HG02571 (cell line): ENCODE measurements at regions not wholly inside any gene's neighbourhood (a gene's known extent, or its start where the extent isn't known, plus 50 kb on each side); places are given as distances from the start of the nearest gene placed in this dataset.

Source experiments
- ATAC-seq: cut with Tn5 transposase; IDR thresholded peaks from one replicate; pipeline ENCODE4 v1.9.1; 2021; ENCODE audit warnings: mild to moderate bottlenecking, moderate library complexity; ENCODE audit not compliant: unreplicated experiment

DNA sequence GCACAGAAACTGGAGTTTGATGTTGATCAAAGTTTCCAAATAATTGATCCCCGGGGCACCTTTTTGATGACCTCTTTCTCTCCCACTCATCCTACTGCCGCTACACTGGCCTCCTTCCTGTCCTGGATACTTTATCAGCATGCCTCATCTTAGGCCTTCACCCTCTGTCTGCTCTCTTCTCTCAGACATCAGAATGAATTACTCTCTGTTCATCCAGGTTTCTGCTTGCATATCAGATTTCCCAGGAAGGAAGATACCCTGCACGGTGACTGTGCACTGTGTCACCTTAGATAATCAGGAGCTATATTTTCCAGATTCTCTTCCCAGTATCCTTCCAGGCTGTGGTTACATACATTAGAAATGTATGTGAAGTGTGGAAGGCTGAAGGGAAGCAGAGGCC lies 397.0 kb downstream of the DIRAS2 start:
- ATAC-seq = no peak

- no peak for ATAC-seq
Observed at GRCh38 chr9:90249094-90249493, 393.5 kb downstream of the DIRAS2 start.

DNA sequence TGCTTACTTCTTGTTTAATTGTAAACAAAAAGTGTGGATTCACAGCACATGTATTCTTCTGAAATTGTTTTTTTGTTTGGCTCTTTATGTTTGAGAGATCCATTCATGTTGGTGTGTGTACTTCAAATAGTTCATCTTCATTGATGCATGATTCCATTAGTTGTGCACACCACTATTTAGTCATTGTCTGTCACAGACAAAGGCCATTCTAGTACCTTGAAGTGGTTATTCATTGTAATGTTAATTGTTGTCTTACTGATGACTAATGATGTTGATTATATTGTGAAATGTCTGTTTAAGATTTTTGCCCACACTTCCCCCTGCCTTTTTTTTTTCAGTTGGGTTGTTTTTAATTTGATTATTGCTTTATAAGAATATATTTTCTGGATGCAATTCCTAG lies 391.3 kb downstream of the DIRAS2 start:
- no peak for ATAC-seq

DNA sequence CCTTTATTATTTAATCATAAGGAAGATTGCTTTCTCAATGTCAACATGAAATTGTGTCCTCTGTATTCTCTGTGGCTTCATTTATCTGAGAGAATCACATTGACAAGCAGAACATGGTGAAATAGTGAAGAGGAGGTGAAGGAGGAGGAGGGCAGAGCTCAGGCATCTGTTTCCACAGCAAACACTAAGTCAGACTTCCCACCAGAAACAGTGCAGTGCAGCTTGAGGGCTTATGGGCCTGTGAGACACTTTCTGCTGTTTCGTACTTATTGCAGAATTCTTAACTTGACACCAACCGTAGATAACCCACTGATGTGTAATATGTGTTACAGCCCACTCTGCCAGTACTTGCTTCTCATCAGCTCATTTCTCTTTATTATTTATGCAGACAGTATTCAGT lies 386.3 kb downstream of the DIRAS2 start:
- no peak for ATAC-seq

DNA sequence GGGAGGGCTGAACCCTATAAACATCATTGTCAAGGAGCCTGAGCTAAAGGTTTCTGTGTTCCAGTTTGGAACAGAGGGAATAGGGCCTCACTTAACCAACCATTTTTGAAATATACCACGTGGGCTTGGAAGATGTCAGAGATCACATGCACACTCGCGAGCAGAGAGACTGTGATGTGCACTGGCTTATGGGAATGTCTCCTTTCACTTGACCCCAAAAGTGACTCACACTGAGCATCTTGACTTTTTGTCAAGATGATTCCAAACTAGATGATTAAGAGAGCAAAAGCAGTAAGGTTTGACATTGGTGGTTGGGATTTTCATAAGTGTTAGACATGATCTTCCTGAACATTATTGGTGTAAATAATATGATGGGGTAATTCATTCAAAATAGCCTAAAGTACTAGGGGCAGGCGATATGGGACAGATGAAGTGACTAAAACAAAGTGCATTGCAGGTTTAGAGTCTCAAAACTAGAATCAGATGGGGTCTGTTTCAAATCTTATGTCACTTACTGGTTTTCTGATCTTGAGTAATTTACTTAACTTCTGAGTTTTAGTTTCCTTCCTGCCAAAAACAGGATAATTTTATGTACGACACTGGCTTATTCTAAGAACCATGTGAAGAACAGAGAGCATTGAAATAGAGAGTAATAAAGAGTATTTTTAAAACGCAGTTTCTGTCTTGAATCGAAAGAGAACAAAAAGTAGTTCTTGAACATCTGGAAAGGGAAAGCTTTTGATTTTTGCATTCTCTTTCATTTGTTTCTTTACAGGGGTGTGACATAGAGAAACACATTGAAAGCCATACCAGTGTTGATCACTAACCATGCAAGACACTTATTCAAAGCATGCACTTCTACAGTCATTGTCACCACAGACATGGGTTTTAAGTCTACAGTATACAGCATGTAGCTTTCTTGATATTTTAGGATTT lies 383.0 kb downstream of the DIRAS2 start:
- ATAC-seq = no peak

DNA sequence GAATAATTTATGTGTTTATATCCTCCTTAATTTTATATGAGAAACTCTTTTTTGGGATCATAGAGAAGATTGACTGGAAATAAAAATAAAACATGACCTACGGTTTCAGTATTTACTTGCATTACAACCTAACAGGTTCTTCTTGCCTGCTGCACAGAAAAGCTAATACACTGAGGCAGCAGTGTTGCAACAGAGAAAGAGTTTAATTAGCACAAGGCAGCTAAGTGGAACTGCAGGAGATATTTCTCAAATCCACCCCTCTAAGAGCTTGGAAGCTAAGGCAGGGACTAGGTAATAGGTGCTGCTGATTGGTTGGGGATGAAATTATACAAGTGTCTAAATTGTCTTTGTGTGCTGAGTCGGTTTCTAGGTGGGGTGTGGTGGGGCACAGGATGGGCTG lies 380.9 kb downstream of the DIRAS2 start:
- ATAC-seq = no peak

DNA sequence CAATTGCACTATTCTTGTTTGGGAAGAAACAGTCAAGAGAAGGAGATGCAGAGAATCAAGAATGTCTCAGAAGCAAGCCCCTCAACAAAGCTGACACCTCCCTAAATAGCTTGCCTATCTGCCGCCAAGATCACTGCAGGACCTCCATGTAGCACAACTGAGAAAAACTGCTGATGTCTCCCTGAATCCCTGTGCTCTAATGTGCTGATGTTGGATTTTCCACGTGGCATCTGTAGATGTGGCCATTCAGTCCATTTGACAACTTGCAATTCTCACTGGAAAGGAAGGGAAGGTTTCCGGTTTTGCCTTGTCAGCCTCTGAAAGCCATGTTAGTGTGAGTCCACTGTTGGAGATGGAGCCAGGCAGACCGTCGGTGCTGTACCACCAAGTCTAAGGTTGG lies 374.0 kb downstream of the DIRAS2 start:
- ATAC-seq = no peak

DNA sequence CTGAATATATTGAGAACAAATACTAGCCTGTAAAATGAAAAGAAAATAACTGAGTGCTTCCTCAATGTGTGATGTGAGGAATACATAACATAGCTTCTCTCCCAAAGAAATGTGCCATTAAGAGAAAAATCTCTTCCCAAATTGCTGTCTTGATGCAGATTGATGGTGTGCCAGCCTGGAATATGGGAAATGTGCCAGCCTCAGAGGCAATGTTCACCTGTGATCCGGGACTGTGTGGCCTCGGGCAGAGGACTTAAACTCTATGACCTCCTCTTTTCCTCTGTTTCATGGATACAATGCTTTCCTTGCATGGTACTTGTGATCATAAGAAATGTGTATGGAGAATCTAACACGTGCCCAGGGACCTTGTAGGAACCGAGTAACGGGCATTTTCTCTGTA lies 370.9 kb downstream of the DIRAS2 start:
- no peak for ATAC-seq

GRCh38 chr9:90274725-90275124 lies 367.9 kb downstream of the DIRAS2 start:
- ATAC-seq = no peak

DNA sequence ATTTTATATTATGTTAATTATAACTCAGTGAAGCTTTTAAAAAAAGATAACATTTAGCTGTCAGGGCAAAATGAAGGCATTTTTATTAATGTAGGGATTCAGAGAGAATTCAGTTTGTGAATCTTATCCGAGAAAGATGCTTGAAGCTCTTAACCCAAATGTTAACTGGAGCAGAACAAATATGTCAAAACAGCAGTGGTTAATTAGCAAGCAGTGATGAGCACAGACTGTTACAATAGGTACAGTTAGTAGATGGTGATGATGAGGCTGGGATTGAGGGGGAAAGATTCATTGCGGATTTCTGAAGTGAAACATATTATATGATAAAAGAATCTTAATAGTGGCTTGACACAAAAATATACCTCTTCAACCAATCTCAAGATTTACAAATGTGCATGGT lies 356.7 kb downstream of the DIRAS2 start:
- no peak for ATAC-seq

DNA sequence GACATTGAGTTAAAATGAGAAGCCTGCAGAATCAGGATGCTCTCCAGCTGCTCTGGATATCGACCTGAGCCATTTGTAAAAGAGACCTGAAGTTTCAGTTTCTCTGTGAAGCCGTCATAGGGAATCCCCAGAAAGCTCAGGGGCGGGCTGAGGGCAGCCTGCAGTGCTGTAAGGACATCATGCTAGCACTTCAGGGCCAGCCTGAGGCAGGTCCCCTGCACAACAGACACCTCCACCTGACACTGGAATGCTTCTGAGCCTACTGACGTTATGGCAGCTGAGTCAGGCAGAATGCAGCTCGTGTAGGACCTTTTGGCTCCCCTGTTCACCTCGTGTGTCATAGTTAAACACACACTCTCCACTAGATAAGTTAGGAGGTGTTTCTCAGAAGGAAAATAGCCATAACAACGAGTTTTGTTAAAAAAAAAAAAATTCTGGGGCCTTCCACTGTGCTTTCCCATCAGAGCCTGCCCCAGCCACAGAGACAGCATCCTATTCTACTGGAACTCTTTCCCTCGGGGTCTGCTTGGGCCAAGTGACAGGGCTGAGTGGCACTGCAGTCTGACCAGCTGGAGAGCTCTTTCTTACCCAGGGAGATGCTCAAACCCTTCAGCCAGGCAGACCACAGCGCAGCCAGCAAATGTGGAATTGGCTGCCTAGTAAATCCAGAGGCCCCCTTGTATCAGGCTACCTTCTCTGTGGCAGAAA lies 354.9 kb downstream of the DIRAS2 start:
- peak; percentile 94 for ATAC-seq

GRCh38 chr9:90288275-90288639 lies 354.4 kb downstream of the DIRAS2 start:
- no peak for ATAC-seq

GRCh38 chr9:90290716-90291485 lies 351.7 kb downstream of the DIRAS2 start:
- no peak for ATAC-seq

DNA sequence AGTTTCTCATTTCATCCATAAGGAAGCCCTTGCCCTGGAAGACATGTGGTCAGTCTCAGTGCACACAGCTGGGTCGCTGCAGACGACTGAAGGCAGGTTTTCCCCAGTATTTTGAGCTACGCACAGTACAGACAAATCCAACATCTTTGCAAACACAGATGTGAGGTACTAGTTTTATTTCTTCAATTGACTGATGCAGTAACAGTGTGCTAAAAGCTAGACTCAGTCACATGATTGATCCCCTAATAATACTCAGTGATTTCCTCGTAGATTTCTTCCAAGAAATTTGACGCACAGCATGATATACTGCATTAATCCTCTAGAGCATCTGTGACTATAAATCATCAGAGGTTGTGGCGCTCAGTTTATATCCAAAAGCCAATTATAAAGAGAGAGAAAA lies 346.1 kb downstream of the DIRAS2 start:
- ATAC-seq = no peak

- no peak for ATAC-seq
Observed at GRCh38 chr9:90299968-90300367, 342.7 kb downstream of the DIRAS2 start.

GRCh38 chr9:90300611-90301276 lies 341.9 kb downstream of the DIRAS2 start:
- no peak for ATAC-seq

DNA sequence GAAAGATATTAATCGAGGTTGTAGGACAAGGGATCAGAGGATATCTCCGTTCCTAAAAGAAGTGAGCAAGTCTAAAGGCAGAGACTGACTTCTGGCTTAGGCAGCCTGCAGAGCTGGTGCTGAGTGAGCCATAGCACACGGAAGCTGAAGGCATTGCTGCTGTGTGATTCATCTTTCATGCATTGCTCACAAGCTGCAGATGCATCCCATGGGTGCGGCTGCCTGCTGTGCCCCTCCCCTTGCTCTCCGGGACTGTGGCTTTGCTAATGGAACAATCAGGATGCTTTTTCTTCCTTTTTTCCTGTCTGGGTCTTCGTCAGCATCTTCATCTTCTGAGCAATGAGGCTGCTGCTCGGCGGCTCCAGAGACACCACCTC lies 341.4 kb downstream of the DIRAS2 start:
- no peak for ATAC-seq

DNA sequence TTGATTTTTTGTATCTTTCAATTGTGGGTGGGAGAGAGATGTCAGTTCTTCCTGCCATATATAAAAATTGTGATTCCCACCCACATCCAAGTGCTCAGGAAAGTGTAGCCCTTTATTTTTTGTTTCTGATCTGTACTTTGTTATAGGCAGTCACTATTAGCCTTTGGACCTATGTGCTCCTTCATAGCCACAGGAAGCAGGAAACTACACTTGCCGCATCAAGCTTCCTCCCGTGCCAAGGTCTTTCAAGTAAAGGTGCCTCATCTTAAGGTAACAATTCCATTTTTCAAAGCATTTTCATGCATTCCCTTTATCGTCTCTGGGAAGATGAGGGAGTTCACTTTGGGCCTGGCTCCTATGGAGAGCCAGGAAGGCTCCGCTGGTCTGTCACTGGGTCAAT lies 339.0 kb downstream of the DIRAS2 start:
- ATAC-seq = no peak

DNA sequence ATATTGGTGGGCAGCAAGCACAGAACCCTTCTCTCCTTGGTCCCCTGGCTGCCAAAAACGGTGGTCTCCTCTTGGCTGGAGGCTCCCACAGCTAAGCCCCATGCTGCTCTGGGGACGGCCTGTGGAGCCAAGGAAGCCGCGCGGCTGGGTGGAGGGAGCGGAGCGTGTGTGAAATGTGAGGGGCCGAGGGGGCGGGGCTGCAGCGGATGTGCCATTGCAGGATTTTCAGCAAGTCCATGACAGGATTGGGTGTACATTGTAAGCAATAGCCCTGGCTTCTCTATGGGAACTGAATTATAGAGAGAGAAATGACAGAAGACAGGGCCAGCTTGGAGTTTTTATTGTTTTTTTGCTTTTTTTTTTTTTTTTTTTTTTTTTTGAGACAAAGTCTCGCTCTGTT lies 336.5 kb downstream of the DIRAS2 start:
- no peak for ATAC-seq

GRCh38 chr9:90307167-90307833 lies 335.3 kb downstream of the DIRAS2 start:
- no peak for ATAC-seq

- ATAC-seq = no peak
Observed at GRCh38 chr9:90307891-90308290, 334.7 kb downstream of the DIRAS2 start.
